Limb (tissue), 2 donors: ENCODE measurements at regions not wholly inside any gene's neighbourhood (a gene's known extent, or its start where the extent isn't known, plus 50 kb on each side); places are given as distances from the start of the nearest gene placed in this dataset.
"Not testable (repeated sequence)": the region's sequence is repeated elsewhere in the genome, so short reads cannot be mapped to it uniquely, and the experiment has no call there.

Experiments used
- DNase-seq, 2 donors: peaks; one replicate each; pipeline ENCODE4 v3.0.0-alpha.2; 2016; ENCODE audit errors: extremely low spot score in 2 of 2

DNA sequence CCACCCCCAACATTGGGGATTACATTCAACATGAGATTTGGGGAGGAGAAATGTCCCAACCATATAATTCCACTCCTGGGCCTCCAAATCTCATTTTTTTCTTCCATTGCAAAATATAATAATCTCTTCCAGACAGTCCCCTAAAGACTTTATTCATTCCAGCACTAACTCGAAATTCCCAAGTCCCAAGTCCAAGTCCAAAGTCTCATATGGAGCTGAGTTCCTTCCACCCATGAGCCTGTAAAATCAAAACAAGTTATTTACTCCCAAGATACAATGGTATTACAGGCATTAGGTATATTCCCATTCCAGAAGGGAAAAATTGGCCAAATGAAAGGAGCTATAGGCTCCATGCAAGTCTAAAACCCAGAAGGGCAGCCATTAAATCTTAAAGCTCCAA lies 56.7 kb downstream of the P2RY1 start:
- DNase-seq, result no peak

DNA sequence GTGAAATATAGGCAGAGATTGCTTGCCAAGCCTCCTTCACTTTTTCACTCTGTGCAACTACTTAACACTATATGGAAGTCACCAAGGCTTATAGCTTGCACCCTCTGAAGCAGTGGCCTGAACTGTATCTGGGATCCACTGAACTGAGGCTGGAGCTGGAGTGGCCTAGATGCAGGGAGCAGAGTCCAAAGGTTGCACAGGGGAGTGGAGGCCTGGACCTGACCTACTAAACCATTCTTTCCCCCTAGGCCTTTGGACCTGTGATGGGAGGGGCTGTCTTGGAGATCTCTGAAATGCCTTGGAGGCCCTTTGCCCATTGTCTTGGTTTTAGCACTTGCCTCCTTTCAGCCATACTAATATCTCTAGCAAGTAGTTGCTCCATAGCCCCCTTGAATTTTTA lies 57.5 kb downstream of the P2RY1 start:
- DNase-seq, result no peak

DNA sequence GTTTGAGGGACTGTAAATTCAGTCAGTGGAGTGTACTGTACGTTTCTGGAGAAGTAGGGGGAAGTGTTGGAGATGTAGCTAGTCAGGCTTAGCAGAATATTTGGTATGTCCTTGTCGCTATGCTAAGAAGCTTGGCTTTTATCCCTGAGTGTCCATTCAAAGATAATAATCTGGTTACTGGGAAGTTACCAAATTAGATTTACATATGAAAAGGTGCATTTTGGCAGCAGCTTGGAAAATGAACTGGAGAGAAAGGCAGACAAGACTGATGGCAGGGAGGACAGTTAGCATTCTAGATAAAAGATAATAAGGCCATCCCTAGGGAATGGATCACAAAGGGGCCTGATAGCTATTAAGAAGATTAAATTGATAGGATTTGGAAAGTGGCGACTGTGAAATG lies 58.7 kb downstream of the P2RY1 start:
- DNase-seq, result no peak

DNA sequence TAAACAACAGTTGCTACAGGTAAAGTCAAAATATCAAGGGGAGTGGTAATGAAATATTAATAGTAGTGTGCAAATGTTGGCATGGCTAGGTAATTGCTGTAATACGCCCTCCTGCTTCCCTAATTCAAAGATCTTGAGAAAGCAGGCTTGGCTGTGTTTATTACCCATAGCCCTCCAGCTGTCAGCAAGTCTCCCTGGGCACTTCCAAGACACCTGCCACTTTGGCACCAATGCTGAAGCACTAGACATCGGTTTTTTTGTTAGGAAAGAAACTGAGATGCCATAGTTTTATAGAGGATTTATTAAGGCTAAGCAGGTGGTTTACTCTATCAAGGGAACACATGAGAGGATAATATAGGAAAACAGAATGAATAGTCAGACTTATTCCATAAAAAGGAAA lies 64.4 kb downstream of the P2RY1 start:
- peak in 1 of 2 donors; percentile 20 for DNase-seq

DNA sequence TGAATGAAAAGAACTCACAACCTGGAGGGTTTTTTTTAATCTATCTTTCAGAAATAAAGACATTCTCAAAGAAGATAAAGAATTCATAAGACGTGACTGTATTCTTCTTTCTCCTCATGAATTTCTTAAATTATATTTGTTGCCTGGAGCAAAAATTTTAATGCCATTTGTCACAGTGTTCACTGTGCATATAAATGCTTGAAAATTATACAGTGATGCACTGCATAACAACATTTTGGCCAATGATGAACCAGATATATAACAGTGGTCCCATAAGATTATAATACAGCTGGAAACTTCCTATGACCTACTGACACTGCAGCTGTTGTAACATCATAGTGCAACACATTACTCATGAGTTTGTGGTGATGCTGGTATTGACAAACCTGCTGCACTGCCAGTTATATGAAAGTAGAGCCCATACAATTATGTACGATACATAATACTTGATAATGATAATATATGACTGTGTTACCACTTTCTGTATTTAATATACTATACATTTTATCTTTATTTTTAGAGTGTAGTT lies 67.3 kb downstream of the P2RY1 start:
- DNase-seq, result no peak

DNA sequence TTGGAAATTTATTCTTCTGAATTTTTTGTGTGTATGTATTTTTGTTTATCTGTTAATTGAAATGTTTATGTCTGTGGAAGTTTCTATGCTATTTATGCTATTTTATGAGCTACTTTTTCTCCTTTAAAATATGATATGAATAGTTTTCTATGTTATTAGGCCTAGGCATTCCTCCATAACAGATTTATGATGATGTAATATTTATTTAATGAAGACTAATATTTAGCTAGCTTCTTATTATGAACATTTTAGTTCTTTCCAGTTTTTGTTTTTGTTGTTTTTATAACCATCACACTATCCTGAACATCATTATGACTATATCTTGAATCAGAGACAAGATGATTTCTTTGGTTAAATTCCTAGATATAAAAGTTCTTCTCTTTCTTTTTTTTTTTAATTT lies 70.7 kb downstream of the P2RY1 start:
- no peak for DNase-seq

DNA sequence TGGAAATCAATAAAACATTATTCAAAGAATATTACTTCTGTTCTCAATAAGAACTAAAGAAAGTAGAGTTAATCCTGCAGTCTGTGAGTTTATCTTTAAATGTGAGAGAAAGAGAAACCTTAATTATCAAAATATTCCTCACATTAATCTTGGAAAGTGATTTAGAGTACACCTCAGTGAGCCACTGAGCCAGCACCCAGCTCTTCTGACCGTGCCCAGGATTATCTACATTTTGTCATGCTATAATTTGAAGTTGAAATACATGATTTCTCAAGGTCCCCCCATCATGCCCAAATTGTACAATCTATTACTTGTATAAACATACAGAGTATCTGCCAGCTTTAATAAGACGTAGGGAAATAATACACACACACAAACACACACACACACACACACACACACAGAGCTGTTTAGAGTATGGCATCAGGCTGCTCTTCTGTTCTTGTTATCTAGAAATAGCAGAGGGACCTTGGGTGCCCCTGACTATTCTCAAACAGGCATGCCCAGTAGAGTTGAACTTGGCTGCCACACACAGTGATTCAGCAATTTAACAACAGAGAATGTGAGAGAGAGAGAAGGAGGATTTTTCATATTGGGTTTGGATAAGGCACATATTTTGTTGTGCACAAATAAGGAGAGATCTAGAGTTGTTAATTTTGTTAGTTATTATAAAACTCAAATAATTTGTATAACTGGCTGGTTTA lies 74.4 kb downstream of the P2RY1 start:
- DNase-seq, result no peak

DNA sequence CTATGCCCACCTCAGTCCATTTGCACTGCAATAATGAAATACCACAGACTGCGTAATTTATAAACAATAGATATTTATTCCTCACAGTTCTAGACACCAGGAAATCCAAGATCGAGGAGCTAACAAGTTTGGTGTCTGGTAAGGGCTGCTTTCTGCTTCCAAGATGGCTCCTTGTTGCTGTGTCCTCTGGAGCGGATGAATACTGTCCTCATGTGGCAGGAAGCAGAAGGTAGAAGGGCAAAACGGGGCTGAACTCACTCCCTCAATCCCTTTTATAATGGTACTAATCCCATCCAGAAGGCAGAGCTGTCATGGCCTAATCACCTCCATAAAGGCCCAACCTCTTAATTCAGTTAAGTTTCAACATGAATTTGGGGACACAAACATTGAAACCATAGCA lies 75.3 kb downstream of the P2RY1 start:
- no peak for DNase-seq

DNA sequence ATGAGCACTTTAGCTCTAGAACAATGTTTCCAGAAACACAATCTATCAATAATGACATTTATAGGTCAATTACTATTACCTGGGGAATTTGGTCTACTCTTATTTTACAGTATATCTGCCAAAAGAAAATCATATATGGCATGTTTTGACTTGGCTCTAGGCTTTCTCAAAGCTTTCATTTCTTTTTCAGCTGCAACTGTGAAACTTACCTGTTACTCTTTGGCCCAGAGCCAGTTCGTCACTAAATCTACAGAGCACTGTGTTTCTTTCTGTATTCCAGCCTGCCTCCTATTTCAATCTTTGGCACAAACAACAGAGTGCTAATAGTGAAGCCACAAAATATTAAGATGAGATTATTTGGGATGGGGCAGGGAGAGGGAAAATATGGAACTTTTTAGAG lies 76.0 kb downstream of the P2RY1 start:
- no peak for DNase-seq

DNA sequence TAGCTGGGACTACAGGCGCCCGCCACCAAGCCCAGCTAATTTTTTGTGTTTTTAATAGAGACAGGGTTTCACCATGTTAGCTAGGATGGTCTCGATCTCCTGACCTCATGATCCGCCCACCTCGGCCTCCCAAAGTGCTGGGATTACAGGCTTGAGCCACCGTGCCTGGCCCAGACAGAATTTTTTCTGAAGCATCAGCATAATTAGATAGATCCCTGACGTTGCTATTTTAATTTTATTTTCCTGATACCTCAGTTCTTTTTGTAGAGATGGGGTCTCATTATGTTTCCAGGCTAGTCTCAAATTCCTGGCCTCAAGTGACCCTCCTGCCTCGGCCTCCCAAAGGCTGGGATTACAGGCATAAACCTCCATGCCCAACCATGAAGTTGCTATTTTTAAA lies 79.8 kb downstream of the P2RY1 start:
- not testable (repeated sequence) for DNase-seq

DNA sequence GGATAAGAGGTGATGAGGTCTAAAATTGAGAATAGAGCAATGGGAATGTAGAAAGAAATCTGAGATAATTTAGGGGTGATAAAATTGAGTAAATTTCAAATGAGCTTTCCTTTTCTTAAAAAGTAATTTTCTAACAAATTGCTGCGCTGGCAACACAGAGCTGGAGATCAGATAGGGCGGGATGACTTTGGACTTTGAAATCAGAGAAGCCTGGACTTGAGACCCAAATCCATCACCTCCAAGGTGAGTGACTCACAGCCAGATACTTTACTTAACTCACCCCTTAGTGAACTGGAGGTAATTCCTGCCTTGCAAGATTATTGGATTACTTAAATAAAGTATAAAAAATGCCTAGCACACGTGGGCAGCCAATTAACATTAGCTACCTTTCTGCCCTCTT lies 80.8 kb downstream of the P2RY1 start:
- DNase-seq, result no peak

DNA sequence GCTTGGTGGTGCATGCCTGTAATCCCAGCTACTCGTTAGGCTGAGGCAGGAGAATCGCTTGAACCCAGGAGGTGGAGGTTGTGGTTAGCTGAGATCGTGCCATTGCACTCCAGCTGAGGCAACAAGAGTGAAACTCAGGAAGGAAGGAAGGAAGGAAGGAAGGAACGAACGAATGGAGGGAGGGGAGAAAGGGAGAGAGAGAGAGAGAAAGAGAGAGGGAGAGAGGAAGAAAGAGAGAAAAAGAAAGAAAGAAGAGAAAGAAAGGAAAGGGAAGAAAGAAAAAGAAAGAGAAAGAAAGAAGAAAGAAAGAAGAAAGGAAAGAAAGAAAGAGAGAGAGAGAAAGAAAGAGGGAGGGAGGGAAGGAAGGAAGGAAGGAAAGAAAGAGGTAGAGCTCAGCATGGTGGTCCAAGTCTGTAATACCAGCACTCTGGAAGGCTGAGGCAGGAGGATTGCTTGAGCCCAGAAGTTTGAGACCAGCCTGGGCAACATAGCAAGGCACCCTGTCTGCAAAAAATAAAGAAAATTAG lies 81.9 kb downstream of the P2RY1 start:
- no peak for DNase-seq

DNA sequence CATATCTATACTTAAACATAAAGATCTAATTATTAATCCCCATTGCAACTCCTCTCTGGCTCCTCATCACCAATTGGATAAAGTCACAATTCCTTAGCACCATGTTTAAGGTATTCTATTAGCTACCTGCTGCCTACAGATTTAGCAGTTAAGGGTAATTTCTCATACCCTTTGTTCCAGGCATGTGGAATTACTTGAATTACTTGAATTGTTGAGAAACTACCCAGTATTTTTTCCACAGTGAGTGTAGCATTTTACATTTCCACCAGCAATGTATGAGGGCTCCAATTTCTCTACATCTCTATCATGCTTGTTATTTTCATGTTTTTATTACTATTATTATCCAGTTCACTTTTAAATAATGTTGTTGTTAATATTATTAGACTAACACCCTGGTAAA lies 86.4 kb downstream of the P2RY1 start:
- DNase-seq, result no peak

DNA sequence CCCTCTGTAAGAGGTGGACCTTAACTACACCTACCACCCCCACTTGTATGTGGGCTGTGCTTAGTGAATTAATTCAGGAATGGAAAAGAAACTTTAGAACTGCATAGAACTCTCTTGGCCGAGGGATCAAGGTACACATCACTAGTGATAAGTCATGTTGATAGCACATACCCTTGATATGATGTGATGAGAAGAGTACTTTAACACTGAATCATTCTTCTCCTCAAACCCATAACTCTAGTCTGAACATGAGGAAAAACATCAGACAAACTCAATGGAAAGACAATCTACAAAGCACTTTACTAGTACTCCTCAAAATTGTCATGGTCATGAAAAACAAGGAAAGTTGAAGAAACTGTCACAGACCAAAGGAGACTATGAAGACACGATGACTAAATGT lies 87.6 kb downstream of the P2RY1 start:
- DNase-seq, result no peak

DNA sequence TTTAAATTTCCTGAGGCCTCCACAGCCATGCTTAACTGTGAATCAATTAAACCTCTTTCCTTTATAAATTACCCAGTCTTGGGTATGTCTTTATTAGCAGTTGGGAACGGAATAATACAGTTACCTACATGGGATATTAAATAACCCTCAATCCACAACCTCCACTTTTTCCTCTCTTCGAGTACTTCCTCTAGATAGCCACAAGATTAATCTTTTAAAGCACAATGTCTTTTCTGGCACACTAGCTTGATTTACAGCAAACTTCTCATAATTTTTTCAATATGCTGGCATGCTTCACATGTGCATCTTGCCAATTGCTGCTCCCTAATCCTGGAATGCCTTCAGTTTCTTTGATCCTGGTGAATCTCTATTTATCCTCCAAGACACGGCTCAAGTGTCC lies 92.2 kb downstream of the P2RY1 start:
- no peak for DNase-seq

DNA sequence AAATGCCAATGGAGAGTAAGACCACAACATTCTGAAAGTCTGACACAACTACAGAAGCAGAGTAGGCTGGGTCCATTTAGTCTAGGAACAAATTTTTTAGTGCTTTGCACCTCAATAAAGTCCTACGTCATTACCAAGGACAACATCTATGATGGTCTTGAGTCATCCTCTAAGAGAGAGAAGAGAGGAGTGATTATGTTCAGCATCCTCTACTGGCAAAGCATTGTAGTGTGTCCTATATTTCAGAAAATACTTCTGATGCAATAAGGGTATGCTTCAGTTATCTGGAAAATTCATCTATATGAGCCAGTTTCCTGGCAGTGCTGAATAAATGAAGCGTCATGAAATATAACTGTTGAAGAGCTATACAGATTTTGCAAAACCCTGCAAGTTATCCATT lies 95.6 kb downstream of the P2RY1 start:
- DNase-seq, result no peak

DNA sequence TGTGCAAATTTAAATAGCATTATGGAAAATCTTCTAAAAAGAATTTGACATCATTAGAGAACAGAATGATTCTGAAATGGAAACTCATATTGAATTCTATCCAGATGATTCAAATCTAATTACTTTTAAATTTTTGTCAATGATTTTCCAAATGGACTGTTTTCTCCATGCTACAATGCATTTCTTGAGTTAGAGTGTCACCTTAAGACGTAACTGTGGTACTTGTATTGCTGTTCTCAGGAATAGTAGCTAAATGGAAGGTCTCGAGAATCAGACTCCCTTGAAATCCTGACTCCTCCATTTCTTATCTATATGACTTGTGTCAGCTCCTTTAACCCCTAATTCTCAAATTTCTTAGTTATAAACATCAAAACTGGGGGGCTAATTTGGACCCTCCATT lies 102.3 kb downstream of the P2RY1 start:
- peak in 1 of 2 donors; percentile 12 for DNase-seq

DNA sequence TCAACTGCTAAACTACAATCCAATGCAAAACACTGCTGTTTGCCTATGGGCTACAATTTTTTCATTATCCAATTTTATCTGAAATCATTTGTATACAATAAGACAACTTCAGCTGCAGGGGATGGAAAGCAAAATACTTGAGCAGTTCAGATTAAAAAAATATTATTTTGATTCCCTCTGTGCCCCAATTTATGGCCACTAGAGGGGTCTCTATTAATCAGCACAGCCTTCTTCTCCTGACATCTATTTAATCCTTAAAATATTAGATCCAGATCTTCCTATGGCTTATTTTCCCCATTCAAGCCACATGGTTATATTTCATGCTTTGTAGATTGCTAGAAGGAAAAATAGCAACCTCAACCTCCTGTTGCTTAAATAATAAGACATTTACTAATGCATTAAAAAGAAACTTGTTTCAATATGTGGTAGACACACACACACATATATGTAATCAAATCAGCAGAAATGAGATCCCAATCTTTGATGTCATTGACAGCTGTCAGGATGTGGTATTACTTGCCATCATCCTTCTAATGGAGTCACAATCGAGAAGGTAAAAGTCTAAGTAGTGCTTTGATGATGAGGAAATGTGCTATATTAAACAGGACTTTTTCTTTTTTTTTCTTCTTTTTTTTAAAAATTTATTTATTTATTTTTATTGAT lies 104.2 kb downstream of the P2RY1 start:
- DNase-seq, result no peak

DNA sequence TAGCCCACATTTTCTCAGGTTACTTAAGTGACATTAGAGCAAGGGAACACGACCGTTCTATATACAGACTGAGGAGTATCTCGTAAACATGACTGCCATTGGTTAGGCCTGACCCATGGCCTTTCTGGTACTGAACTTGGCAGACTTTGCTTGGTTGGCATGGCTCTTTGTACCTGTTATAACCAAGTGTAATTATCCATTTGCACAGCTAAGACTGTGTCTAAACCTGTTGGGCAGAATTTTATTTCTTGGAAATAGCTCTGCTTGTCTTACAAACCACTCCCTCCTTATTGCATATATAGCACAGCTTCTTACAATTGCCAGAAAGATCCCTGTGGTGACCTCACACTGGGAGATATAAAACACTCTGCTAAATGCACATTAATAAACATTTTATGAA lies 106.9 kb downstream of the P2RY1 start:
- no peak for DNase-seq

DNA sequence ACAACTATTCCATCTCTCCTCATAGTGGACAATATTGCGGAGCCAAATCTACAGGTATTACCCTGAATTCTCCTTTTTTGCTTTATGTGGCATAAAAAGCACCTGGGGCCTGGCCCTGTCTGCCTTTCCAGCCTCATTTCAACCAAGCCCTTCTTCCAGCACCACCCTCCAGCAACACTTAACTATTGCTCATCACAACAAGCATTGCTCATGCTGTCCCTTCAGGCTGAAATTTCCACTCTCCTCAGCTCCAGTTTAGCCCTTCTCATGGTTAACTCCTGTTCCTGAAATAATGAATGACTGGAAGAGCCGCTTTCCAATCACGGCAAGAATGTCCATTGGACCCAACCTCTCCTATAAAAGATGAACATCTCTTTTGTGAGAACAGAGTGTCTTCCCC lies 107.4 kb downstream of the P2RY1 start:
- no peak for DNase-seq

DNA sequence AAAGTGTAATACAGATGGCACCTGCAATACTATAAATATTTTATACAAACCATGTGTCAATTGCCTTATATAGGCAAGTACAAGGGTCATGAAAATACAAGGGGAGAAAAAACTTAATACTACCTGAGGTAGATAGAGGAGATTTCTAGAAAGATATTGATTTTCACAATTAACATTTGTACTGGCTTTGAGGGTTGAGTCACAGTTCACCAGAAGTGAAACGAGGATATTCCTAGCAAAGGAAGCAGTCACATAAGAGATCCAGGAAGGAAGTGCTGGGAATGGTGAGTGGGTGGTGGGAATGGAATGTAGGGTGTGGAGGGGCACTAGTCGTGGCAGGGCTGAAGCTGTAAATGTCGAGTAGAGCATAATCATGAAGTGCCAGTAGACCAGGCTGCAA lies 108.7 kb downstream of the P2RY1 start:
- DNase-seq, result no peak

DNA sequence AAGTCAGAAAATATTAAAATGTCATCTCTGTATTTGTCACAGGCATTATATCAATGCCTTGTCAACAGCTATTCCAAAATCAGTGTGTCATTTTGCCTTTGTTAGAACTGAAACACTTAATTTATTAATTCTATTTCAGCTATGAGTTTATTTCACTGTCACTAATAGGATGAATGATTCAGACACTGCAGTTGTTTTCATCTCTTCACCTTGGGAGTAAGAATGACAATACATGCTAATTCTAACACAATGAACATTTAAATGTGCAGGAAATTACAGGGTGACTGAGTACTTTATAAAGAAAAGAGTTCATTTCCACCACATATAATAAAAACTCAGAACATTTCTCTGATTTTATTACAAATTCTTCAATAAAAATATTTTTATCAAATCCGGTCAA lies 109.7 kb downstream of the P2RY1 start:
- DNase-seq, result no peak

DNA sequence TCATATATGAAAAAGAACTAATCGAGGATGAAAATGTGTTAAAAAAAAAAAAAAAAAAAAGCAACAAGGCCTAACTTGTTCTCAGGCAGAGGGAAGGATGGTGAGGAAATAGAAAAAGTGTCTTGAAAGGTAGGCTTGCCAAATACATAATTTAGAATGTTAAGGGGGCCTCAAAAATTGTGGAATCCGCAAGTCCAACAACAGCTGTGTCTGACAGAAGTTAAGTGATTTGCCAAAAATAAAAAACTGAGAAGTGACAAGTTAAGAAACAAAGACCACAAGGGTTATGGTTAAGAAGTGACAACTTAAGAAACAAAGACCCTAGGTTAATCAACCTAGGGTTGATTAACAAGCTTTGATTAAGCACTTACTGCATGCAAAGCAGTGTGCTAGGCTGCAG lies 110.6 kb downstream of the P2RY1 start:
- no peak for DNase-seq
